SHP77 treated with DMSO at 0.1 percent for 48 hours (cell line): ENCODE measurements at regions not wholly inside any gene's neighbourhood (a gene's known extent, or its start where the extent isn't known, plus 50 kb on each side); places are given as distances from the start of the nearest gene placed in this dataset.

Source experiments
- DNase-seq: peaks from one replicate; lab custom pipeline; 2025; lab: John Stamatoyannopoulos, UW

DNA sequence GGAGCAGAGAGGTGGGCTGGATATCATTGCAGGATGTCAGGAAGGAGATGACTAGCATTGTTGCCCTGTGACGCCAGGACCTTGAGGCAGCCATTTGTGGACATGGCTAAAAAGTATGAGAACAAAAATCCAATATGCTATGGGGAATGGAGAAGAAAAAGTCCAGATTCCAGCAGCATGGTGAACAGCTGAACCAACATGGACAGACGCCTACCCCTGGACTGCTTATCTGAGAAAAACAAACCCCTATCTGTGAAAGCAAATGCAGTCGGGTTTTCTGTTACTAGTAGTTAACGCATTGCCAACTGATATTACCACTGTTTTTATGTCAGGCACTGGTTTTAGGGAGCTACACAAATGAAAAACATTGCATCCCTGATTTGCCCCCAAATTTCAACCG is 251.2 kb upstream of the RORA start:
- no peak for DNase-seq

- no peak for DNase-seq
Measured at GRCh38 chr15:61479613-61480012, 250.5 kb upstream of the RORA start.

DNA sequence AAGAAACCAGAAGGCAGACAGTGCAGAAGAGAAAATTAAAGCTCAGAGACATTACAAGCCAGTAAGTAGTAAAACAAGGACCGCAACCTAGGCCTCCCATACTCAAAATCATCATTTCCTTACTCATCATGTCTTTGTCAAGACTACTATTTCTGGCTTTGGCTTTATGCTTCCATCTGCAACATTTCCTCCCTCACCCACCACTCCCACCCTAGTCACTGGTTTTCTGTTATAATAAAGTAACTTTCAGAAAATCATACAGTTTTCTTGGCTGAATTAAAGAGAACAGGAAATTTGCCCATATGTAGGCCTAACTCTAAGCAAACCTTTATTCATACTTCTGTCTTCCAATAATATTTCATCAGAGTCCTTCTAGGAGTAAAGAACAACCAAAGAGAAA is 247.6 kb upstream of the RORA start:
- no peak for DNase-seq

- no peak for DNase-seq
Measured at GRCh38 chr15:61474796-61475195, 245.7 kb upstream of the RORA start.

GRCh38 chr15:61467823-61468222 is 238.7 kb upstream of the RORA start:
- DNase-seq: no peak

DNA sequence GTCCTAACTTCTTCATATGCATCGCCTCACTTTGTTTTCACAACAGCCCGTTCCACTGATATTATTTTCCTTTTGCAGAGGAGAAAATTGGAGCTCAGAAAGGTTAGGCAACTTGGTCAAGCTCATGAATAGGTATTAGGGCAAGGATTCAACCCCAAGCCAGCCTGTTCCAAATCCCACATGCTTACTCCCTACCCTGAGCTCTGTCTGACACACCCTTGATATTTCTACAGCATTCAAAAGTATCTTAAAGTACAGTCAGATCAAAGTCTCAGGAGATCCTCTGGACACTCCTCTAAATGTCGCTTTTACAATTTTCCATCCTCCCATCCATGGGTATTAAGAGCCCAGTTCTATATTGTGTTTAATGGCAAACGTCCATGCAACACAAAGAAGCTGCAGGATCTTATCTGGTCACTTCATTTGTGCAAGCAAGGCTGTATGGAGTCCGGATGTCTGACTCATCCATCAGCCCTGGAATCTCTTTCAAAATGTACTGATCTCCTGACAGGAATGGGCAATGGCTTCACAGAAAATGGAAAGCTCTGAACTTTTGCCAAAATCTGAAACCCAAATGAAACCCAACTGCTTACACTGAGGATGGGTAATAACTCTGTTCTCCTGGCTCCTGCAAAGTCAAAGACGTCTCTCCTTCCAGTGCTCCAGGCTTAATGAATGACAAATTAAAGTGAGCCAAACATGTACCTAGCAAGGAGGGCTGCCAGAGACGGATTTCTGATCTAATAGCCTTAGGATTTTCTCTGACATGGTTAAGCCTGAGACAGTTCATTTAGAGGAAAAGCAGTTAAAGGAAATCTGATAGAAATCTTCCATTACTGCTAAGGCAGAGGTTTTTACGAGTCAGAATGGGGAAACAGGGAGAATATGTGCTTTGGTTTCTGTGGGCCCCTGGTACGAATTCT is 230.9 kb upstream of the RORA start:
- no peak for DNase-seq

- DNase-seq: no peak
Measured at GRCh38 chr15:61457050-61457733, 228.1 kb upstream of the RORA start.

DNA sequence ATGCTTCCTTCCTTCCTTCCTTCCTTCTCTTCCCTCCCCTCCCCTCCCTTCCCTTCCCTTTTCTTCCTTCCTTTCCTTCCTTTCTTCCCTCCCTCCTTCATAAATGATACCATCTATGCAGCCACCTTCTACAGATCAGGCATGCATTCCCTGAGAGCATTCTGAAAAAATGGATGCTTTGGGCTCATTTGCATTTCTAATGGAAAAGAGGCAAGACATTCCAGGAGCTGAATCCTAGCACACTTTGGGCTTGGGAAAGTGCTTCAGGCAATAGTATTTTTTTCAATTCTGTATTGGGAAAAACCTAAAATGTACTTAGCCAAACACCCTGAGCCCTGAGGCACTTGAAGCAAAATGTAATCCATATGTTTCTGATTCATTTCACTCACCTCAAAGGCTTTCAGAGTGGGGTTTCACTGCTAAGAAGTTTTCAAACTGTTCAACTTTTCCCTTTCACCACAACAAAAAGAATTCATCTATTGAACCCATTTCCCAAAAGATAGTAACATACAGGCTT is 220.1 kb upstream of the RORA start:
- DNase-seq: no peak

DNA sequence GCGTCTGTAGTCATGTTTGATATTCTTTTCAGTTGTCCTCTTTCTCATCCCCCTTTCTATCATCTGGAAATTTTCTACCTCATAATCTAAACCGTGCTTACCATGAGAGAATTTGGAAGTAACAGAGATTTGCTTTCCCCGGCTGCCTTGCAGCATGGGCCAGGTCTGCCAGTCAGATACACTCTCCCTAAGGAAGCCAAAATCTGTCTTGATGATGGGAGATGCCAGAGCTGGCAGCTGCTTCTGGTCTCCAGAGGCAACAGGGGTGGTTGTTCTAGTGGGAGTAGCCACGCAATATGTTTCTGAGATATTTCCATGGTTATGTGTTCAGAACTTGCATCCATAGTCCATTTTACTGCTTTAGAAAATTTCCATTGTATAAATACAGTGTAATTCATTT is 218.9 kb upstream of the RORA start:
- DNase-seq: no peak

- no peak for DNase-seq
Measured at GRCh38 chr15:61444585-61444984, 215.5 kb upstream of the RORA start.

GRCh38 chr15:61442821-61443220 is 213.7 kb upstream of the RORA start:
- no peak for DNase-seq

- no peak for DNase-seq
Measured at GRCh38 chr15:61441891-61442290, 212.8 kb upstream of the RORA start.

DNA sequence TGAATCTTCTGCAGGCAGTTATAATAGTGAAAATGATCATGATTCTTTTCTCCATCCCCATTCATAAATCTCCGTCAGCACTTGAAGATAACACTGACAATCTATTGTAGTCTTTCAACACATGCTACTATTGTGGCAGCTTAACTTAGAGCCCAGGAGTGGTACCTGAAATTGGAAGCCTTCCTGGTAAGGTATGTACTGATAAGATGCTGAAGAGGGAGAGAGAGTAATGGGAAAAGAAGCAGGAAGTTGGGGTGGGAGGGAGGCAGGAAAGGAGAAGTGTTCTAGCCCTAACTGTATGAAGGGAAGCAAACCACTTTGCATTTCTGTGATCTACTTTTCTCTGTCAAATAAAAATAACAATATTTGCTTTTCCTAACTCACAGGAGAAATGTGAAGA is 197.4 kb upstream of the RORA start:
- no peak for DNase-seq

- DNase-seq: no peak
Measured at GRCh38 chr15:61425934-61426333, 196.8 kb upstream of the RORA start.

DNA sequence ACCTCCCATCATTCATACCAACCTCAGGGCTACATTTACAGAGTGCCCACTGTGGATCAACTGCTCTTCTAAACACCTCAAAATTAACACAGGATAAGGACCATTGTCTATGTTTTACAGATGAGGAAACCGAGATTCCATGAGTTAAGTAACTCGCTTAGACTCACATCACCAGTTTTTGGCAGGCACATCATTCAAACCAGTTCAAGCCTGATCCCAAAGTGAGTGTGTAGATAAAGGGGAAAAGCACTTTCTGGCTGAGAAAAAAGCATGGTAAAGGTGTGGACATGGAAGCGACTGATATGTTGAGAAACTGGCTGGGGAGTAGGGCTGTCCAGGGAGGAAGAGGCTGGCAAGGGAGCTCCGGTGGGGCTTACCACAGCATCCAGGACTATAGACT is 193.7 kb upstream of the RORA start:
- DNase-seq: no peak

GRCh38 chr15:61421938-61422337 is 192.8 kb upstream of the RORA start:
- no peak for DNase-seq

DNA sequence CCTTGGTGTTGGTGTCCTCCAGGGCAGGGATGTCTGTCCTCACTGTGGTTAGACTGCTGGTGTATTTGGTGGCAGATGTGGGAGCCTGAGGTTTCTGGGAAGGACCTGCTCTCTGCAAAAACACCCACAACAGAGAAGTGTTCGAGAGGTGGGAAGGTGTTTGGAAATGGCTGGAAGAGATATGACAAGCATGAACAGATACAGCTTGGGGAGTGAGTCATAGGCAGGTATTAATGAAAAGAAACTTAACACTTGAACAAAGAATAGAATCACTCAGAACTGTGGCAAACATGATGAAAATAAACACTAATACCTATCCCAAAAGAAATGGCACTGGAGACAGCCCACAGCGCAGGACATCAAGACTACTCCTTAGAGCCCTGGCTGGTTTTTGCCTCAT is 192.4 kb upstream of the RORA start:
- no peak for DNase-seq

DNA sequence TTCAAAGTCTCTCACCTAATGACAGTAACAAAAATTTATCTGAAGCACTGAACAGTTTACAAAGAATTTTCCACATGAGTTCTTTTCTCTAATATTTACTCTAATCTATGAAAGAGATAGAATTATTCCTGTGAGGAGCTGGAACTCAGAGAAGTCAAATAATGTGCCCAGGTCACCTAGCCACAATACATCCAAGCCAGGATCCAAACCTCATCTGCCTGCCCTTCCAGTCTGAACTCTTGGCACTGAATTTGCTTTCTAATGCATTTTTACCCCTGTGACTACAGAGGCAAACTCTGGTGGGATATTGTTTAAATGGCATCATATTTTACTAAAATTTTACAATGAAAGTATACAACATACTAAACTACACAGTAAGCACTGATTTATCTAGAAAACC is 191.4 kb upstream of the RORA start:
- DNase-seq: no peak

DNA sequence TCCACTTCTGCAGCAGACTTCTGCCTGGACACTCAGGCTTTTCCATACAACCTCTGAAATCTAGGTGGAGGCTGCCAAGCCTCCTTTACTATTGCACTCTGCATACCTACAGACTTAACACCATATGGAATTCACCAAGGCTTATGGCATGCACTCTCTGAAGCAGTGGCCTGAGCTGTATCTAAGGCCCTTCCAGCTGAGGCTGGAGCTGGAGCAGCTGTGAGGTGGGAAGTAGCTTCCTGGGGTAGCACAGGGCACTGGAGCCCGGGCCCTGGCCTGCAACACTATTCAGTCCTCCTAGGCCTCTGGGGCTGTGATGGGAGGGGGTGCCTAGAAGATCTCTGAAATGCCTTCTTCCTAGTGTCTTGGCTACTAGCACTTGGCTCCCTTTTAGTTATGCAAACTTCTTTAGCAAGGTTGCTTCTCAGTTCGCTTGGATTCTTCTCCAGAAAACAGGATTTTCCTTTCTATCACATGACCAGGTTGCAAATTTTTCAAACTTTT is 186.6 kb upstream of the RORA start:
- no peak for DNase-seq

DNA sequence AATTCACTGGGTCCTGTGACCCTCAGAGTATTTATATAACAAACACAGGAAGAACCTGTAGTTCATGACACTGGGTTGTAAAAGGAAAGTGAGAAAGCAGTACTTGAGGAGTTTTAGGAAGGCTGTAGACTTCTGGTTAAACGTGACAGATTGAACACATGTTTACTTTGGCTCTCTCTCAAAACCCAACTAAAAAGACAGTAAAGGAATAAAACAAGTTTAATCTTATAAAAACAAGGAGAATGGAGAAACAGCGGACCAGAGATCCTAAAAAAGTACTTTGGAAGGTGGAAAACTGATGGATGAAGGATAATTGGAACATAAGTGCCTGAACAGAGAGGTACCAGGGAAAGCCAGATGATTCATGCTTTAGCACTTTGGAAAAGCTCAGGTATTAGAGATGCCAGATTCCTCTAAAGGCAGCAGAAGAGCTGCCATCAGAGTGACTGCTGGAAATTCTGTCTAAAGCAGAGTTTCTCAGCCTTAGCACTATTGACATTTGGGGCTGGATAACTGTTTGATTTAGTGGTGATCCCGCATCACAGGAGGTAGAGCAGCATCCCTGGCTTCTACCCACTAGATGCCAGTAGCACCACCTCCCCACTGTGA is 182.9 kb upstream of the RORA start:
- DNase-seq: no peak

DNA sequence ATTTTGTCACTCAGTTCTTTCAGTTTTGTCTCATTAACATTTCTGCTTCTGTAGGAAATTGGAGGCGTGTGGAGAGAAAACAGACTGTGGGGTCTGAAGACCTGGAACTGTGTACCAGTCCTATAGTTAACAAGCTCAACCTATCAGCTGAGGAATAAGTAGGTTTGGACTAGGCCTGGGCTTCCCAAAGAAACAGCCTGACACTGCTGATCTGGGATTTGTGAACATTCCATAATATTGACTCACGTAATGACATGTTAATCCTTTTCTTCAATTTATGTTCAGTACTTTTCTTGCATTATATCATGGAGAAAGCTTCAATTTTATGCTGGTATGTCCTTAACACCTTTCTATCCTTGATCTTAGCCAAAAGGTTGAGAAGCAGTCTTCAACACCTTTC is 181.6 kb upstream of the RORA start:
- no peak for DNase-seq

DNA sequence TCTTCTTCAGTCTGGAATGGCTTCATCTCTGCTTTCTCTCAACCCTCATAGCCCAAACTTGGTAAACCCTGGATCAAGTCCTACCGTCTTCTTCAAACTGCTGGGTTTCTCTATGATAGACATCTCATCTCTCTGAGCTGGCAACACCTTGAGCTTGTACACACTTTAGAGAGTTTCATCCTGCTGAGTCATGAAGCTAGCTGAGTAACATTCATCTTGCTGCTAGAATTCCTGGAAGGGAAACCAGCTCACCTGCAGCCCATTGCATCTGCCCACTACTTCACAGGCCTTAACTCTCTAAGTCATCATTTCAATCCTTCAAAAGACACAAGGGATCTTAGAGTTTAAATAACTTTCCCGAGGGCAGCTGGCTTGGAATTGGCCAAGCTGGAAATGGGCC is 175.5 kb upstream of the RORA start:
- no peak for DNase-seq

DNA sequence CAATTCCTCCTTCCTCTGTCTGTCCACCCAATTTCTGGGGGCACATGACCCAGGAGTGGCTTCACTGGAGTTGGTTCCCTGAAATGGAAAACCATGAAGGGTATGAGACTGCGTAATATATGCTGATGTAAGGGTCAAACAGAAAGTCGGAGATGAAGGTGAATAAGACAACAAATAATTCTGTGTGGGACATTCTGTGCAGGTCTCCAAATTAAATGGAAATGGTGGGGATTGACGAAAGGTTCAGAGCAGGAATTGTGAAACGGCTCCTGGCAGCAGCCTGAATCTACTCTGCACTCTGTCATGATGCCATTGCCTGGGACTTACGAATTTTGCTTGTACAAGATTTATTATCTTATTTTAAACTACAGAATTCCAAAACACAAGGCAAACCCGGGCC is 174.8 kb upstream of the RORA start:
- DNase-seq: no peak
